HG03521 (cell line): ENCODE measurements at regions not wholly inside any gene's neighbourhood (a gene's known extent, or its start where the extent isn't known, plus 50 kb on each side); places are given as distances from the start of the nearest gene placed in this dataset.
"Not testable (repeated sequence)": the region's sequence is repeated elsewhere in the genome, so short reads cannot be mapped to it uniquely, and the experiment has no call there.

Experiments
- ATAC-seq: cut with Tn5 transposase; IDR thresholded peaks from one replicate; pipeline ENCODE4 v1.9.1; 2021; ENCODE audit warnings: mild to moderate bottlenecking, moderate library complexity; ENCODE audit not compliant: unreplicated experiment

DNA sequence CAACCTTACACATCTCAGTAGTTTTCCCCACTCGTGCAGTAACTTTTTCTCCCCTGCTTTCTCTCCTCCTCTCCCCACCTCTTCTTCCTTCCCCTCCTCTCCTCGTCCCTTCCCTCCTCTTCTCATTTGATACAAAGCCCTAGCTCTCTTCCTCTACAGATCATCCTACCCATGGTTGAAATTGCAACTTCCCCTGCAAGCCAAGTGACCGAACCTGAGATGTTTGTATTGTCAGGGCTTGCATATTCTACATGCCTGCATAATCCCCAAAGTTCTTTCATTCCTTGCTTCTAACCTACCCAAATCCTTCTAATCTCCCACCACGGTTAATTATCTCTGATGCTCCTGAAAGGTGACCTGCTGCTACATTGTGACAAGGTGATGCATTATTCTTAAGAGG, 408.6 kb upstream of the AMELY start:
- not testable (repeated sequence) for ATAC-seq

GRCh38 chrY:7318122-7318521, 406.6 kb upstream of the AMELY start:
- ATAC-seq: no peak

GRCh38 chrY:7317571-7317970, 406.0 kb upstream of the AMELY start:
- ATAC-seq: no peak

DNA sequence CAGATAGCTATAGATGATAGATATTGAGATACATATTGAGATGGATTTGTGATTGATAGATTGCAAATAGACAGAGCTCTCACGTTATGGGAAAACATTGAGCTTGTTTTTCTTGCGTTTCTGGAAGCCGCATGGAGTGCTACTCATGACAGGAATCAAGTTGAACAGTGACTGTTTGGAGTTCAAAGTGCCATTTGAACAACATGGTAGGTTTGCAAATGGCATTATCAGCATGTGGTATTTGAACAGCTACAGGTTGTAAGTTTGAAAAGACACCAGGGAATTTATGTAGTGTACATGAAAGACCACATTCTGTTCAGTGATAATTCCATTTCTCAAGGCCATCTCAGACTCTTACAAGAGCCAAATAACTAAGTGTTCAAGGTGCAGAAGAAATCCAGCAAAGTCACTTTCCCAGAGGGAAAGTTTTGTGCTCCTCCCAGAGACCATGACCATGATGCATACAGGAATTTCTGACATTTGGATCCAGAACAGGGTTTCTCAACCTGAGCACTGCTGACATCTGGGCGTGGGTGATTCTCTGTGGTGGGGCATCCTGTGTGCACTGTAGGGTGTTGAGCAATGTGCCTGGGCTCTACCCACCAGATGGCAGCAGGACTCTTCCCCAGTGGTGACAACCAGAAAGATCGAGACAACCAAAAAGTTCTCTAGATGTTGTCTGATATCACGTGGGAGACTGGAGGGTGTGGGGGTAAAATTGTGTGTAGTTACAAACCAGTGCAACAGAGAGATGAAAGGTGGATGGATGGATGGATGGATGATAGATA, 399.1 kb upstream of the AMELY start:
- ATAC-seq: peak; percentile 62

- ATAC-seq: no peak
These were observed 397.3 kb upstream of the AMELY start for GRCh38 chrY:7308816-7309215.

DNA sequence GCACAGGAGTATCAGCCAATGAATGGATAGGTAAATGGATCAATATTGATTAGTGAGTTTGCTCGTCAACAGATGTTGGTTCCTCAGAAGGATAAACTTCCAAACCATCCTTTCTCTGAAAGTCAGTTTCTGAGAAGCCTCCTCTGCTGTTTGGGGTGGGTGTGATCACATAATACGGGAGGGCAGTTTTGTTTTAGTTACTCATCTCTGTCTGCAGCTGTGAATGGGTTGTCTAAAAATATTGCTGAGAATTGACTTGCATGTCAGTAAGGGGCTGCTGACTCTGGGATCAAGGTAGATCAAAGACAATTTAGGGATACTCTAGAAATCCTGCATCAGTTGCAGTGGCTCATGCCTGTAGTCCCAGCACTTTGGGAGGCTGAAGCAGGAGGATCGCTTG, 390.8 kb upstream of the AMELY start:
- ATAC-seq: no peak

DNA sequence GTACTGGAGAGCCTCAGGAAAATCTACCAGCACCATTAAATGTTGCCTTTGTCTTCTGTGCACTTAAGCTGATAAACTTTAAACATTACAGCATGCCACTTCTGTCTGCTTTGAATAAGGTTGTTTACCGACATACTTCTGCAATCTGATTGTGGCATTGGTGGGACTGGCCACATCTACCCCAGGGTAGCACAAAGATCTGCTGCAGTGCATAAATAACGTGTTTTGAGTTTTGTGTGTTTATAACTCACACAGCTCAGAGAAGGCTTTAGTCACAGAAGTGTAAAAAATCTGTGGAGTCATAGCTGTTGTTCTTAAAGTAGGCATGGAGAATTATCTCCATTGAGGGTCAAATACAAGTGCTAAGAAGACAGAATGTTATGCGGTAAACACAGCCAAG, 388.4 kb upstream of the AMELY start:
- no peak for ATAC-seq

DNA sequence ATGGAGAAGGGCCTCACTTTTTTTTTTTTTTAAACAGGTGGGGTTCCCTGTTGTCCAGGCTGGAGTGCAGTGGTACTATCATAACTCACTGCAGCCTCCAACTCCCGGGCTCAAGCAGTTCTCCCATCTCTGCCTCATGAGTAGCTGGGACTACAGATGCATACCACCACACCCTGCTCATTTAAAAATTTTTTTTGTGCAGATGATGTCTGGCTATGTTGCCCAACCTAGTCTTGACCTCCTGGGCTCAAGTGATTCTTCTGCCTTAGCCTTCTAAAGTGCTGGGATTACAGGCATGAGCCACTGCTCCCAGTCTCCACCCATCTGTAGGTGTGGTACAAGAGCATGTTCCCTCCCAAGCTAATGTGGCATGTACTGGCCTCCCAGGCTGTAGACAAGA, 380.6 kb upstream of the AMELY start:
- ATAC-seq: no peak

GRCh38 chrY:7289889-7290833, 378.6 kb upstream of the AMELY start:
- peak; percentile 67 for ATAC-seq

GRCh38 chrY:7288611-7289010, 377.1 kb upstream of the AMELY start:
- no peak for ATAC-seq

GRCh38 chrY:7287963-7288362, 376.4 kb upstream of the AMELY start:
- not testable (repeated sequence) for ATAC-seq

DNA sequence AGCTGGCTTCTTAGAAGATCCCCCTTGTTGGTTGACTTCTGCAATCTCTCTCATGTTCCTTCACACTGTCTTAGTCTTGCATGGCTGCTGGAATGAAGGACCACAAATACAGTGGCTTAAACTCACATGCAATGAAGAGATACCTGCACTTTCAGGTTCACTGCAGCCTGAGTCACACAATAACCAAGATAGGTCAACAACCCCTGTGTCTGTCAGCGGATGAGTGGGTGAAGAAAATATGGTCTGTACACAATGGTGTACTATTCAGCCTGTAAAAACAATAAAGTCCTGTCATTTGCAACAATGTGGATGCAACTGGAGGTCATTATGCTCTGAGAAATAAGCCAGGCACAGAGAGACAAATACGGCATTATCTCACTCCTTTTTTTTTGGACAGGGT, 373.8 kb upstream of the AMELY start:
- no peak for ATAC-seq

GRCh38 chrY:7283001-7283400, 371.4 kb upstream of the AMELY start:
- ATAC-seq: no peak

- peak; percentile 47 for ATAC-seq
These were observed 368.7 kb upstream of the AMELY start for GRCh38 chrY:7280151-7280740.

DNA sequence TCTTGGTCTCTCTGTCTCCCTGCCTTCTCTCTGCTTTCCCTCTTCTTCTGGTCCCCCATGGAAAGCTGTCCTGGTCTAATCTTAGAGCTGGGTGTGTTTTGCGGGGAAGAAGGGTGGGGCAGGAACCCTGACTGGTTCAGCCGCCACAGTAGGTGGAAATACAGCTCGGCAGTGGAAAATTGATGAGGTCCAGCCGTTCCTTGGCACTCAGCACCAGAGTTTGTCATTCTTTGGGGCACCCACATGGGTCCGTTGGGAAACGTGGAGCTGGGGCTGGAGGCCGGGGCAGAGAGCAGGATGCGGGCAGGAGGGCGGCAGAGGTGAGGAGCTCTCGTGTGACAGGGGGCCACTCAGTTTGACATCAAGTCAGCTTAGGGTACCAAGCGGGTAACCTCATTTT, 364.2 kb upstream of the AMELY start:
- no peak for ATAC-seq

DNA sequence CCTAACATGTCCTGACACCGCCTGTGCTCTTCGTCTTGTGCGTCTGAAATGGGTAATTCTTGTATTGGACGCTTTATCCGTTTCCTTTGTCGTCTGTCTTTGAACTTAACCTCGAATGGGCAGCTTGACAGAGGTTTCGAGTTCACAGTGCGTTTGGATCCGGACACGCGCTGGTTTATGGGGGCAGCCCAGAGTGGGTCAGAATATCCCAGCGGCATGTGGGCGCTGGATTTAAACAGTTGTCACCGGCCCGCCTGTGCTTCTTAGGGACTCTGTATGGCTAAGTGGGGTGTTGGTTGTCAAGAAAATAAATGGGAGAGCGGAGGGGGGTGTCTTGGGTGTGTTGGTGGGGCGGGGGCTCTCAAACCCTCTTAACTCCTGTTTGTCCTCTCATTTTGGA, 363.5 kb upstream of the AMELY start:
- no peak for ATAC-seq

- ATAC-seq: peak; percentile 13
These were observed 362.9 kb upstream of the AMELY start for GRCh38 chrY:7274369-7274913.

DNA sequence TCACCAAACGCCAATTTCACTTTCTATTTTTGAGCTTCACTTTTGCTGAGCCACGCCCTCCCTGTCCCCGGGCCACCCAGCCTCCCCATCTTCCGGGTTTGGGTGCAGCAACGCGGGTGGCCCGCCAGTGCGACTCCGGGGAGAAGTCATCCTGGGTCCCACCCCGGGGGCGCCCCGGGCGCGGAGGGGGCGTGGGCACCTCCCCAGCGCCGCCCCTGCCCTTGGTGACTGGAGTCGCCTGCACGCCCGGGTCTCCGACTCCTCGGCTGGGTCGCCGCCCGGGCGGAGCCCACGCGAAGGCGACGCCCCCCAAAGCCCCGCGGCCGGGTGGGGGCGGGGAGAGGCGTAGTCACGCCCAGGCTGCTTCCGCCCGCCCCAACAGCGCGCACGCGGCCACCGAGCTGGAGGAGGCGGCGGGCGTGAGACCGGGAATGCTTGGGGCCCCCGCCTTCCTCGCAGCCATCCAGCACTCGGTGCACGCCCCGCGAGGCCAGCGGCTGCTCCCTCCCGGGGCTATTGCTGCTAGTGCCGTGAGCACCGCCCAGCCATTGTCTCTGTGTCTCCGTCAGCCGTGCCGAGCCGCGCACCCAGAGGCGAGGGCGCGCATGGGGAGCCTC, 362.1 kb upstream of the AMELY start:
- ATAC-seq: peak; percentile 83

DNA sequence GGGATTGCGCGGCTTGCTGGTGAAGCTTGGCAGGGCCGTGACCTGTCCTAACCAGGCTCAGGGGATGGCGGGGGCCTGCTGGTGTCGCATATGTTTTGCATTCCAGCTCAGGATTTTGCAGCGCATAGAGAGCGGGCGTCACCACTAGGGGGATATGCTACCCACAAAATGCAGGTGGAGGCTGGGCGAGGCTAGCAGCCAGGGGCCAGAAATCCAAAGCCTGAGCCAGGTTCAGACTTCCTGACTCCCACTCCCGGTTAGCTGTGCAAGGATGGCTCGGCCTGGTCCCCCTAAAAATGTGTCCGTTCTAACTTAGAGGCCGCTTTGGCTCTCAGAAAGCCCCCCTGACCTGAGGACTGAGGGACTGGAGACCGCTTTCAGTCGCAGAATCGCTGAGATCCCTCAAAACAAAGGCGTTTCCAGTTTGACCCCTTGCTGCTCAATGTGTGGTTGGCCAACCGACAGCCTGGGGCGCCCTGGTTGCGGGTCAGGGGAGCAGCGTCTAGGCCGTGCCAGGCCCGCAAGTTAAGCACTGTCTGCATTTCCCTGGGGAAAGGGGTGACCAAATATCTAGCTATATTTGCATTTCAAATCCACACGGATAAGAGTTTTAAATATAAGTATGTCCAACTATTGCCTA, 361.1 kb upstream of the AMELY start:
- no peak for ATAC-seq

DNA sequence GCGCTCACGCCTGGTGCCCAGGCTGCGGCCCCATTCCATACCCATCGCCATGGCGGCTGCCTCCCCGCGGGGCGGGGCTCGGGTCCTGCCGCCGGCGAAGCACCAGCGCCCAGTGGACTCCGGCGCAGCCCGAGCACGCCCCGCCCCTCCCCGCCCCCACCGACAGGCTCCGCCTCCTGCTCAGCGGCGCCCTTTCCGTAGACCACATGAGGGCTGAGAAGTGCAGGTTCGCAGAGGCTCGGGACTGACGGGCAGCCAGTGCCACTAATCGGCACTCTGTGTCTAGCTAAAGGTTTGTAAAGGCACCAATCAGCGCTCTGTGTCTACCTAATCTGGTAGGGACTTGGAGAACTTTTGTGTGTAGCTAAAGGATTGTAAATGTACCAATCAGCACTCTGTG, 352.2 kb upstream of the AMELY start:
- ATAC-seq: no peak
